ENCODE measurements at regions not wholly inside any gene's neighbourhood (a gene's known extent, or its start where the extent isn't known, plus 50 kb on each side); places are given as distances from the start of the nearest gene placed in this dataset.

DNA sequence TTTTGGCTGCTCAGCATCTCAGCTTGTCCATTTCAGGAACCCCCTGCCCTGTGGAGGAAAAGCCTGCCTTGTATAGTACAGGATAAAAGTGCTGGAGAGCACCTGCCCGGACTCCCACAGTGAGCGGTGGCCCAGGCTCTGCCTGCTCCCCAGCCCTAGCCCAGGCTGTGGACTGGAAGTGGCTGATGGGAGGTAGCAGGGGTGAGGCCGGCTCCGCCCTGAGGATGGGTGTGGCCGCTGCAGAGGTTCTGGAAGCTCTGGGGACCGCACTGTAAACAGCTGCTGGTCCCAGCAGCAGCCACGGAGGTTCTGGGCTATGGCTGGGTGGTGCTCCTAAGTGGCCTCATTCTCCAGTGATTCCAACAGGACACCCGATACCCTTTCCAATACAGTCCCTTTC is 56.6 kb upstream of the HELT start:
- TF ChIP-seq, protein P1, sequence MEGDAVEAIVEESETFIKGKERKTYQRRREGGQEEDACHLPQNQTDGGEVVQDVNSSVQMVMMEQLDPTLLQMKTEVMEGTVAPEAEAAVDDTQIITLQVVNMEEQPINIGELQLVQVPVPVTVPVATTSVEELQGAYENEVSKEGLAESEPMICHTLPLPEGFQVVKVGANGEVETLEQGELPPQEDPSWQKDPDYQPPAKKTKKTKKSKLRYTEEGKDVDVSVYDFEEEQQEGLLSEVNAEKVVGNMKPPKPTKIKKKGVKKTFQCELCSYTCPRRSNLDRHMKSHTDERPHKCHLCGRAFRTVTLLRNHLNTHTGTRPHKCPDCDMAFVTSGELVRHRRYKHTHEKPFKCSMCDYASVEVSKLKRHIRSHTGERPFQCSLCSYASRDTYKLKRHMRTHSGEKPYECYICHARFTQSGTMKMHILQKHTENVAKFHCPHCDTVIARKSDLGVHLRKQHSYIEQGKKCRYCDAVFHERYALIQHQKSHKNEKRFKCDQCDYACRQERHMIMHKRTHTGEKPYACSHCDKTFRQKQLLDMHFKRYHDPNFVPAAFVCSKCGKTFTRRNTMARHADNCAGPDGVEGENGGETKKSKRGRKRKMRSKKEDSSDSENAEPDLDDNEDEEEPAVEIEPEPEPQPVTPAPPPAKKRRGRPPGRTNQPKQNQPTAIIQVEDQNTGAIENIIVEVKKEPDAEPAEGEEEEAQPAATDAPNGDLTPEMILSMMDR (tag by site-specific recombination; IDR thresholded peaks at IDR 0.05), result no peak
- TF ChIP-seq ZNF24 (tag by site-specific recombination; IDR thresholded peaks at IDR 0.05) (no peak), ZNF677 (tag by site-specific recombination; IDR thresholded peaks at IDR 0.05) (no peak), ZNF2 (tag by site-specific recombination; IDR thresholded peaks at IDR 0.05) (no peak), ZNF350 (tag by site-specific recombination; IDR thresholded peaks at IDR 0.05) (no peak), ZFP41 (tag by site-specific recombination; IDR thresholded peaks at IDR 0.05; ENCODE audit: borderline replicate concordance) (no peak), ZNF10 (tag by site-specific recombination; IDR thresholded peaks at IDR 0.05) (no peak), ZNF670 (tag by site-specific recombination; IDR thresholded peaks at IDR 0.05; ENCODE audit: low read depth) (no peak)
- TF ChIP-seq, protein P2, sequence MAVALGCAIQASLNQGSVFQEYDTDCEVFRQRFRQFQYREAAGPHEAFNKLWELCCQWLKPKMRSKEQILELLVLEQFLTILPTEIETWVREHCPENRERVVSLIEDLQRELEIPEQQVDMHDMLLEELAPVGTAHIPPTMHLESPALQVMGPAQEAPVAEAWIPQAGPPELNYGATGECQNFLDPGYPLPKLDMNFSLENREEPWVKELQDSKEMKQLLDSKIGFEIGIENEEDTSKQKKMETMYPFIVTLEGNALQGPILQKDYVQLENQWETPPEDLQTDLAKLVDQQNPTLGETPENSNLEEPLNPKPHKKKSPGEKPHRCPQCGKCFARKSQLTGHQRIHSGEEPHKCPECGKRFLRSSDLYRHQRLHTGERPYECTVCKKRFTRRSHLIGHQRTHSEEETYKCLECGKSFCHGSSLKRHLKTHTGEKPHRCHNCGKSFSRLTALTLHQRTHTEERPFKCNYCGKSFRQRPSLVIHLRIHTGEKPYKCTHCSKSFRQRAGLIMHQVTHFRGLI (tag by site-specific recombination; IDR thresholded peaks at IDR 0.05), result no peak

Data from HEK293 (cell line).